ENCODE measurements at regions not wholly inside any gene's neighbourhood (a gene's known extent, or its start where the extent isn't known, plus 50 kb on each side); places are given as distances from the start of the nearest gene placed in this dataset.
"Not testable (repeated sequence)": the region's sequence is repeated elsewhere in the genome, so short reads cannot be mapped to it uniquely, and the experiment has no call there.

DNA sequence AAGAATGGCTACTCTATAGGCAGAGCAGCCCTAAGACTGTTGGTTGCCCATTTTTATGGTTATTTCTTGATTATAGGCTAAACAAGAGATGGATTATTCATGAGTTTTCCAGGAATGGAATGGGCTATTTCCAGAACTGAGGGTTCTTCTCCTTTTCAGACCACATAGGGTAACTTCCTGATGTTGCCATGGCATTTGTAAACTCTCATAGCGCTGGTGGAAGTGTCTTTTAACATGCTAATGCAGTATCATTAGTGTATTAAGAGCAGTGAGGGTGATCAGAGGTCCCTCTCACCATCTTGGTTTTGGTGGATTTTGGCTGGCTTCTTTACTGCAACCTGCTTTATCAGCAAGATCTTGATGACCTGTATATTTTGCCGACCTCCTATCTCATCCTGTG lies 904.6 kb upstream of the FBXO33 start:
- H3K27me3 Mint-ChIP-seq = no peaks in the 10 kb centered on the region
- POLR2A ChIA-PET = no interaction called here
- intact Hi-C loops (cut with DNase I, micrococcal nuclease) = no loop called here

DNA sequence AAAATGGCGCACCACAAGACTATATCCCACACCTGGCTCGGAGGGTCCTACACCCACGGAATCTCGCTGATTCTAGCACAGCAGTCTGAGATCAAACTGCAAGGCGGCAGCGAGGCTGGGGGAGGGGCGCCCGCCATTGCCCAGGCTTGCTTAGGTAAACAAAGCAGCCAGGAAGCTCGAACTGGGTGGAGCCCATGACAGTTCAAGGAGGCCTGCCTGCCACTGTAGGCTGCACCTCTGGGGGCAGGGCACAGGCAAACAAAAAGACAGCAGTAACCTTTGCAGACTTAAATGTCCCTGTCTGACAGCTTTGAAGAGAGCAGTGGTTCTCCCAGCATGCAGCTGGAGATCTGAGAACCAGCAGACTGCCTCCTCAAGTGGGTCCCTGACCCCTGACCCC lies 894.3 kb upstream of the FBXO33 start:
- POLR2A ChIA-PET; intact Hi-C loops (cut with DNase I, micrococcal nuclease); ATAC-seq: not testable (repeated sequence)

More for the DNA sequence above, 904.6 kb upstream of the FBXO33 start:
- ATAC-seq (no peak), DNase-seq (no peak)
- Mint-ChIP-seq H3K36me3 (ENCODE audit: low read depth) (no peaks in the 10 kb centered on the region), H3K4me1 (no peaks in the 10 kb centered on the region), H3K9me3 (ENCODE audit: low read depth) (peaks cover 13% of the 10 kb centered on the region), H3K27ac (no peak overlapping the region), H3K4me3 (no peak overlapping the region)
- CTCF ChIA-PET = no interaction called here

DNA sequence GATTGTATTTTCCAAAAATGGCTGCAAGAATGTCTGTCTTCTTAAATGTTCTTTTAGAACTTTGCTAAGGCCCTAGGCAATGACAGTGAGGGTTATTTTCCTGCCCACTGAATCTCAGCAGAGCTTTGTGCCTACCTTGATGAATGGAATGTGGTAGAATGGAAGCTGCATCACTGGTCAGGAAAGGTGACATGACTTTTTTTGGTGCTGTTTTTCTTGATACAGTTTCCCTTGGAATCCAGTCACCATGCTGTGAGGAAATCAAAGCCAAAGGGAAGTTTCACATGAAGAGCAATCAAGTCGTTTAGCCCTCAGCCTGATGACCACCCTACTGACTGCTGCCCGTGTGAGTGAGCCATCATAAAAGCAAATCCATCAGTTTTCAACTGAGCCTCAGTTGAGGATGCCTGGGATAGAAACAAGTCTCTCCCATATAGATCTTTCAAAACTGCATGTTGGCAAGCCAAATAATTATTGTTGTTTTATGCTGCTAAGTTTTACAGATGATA lies 886.0 kb upstream of the FBXO33 start:
- ChIA-PET POLR2A (no interaction called here), CTCF (no interaction called here)
- H3K9me3 Mint-ChIP-seq (ENCODE audit: low read depth) = peaks cover 8% of the 10 kb centered on the region
- intact Hi-C loops (cut with DNase I, micrococcal nuclease) = no loop called here
- no peaks in the 10 kb centered on the region for H3K27me3 Mint-ChIP-seq
- H3K4me1 Mint-ChIP-seq = no peaks in the 10 kb centered on the region
- ATAC-seq (no peak), DNase-seq (no peak)
- no peak overlapping the region for H3K27ac Mint-ChIP-seq
- no peak overlapping the region for H3K4me3 Mint-ChIP-seq
- no peaks in the 10 kb centered on the region for H3K36me3 Mint-ChIP-seq (ENCODE audit: low read depth)

More for the DNA sequence above, 894.3 kb upstream of the FBXO33 start:
- H3K4me1 Mint-ChIP-seq; H3K36me3 Mint-ChIP-seq (ENCODE audit: low read depth); DNase-seq; H3K27ac Mint-ChIP-seq; H3K27me3 Mint-ChIP-seq; H3K4me3 Mint-ChIP-seq; CTCF ChIA-PET; H3K9me3 Mint-ChIP-seq (ENCODE audit: low read depth): not testable (repeated sequence)

DNA sequence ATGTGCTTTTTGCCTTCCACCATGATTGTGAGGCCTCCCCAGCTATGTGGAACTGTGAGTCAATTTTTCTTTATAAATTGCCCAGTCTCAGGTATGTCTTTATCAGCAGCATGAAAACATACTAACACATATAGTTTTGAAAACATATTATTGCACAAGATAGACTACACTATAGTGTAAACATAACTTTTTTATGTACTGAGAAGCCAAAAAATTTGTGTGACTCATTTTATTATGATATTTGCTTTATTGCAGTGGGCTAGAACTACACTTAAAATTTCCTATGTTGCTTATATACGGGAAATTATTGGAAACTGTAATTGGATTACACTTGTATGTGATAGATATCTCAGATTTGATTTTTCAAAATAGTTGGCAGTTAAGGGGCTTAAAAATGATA lies 885.5 kb upstream of the FBXO33 start:
- DNase-seq (no peak), ATAC-seq (no peak)
- Mint-ChIP-seq H3K9me3 (ENCODE audit: low read depth) (peaks cover 10% of the 10 kb centered on the region), H3K4me1 (no peaks in the 10 kb centered on the region), H3K27me3 (no peaks in the 10 kb centered on the region), H3K4me3 (no peak overlapping the region), H3K27ac (no peak overlapping the region), H3K36me3 (ENCODE audit: low read depth) (no peaks in the 10 kb centered on the region)
- CTCF ChIA-PET = no interaction called here
- POLR2A ChIA-PET = no interaction called here
- intact Hi-C loops (cut with DNase I, micrococcal nuclease) = no loop called here

DNA sequence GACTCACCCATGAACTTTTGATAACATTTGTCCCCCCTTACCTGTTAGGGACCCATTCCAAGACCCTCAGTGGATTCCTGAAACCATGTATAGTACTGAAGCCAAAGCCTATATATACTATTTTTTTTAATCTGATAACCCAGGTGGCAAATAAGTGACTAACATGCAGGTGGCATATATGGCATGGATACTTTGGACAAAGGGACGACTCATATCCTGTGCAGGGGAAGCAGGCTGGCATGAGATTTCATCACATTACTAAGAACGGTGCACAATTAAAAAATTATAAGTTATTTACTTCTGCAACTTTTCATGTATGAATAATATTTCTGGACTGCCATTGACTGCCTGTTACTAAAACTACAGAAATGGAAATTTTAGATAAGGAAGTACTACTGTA lies 880.1 kb upstream of the FBXO33 start:
- H3K36me3 Mint-ChIP-seq (ENCODE audit: low read depth) = no peaks in the 10 kb centered on the region
- no peak for DNase-seq
- H3K27ac Mint-ChIP-seq = no peak overlapping the region
- H3K4me1 Mint-ChIP-seq = no peaks in the 10 kb centered on the region
- ChIA-PET CTCF (no interaction called here), POLR2A (no interaction called here)
- no peak for ATAC-seq
- H3K9me3 Mint-ChIP-seq (ENCODE audit: low read depth) = peaks cover 16% of the 10 kb centered on the region
- H3K4me3 Mint-ChIP-seq = no peak overlapping the region
- intact Hi-C loops (cut with DNase I, micrococcal nuclease) = no loop called here
- H3K27me3 Mint-ChIP-seq = no peaks in the 10 kb centered on the region

DNA sequence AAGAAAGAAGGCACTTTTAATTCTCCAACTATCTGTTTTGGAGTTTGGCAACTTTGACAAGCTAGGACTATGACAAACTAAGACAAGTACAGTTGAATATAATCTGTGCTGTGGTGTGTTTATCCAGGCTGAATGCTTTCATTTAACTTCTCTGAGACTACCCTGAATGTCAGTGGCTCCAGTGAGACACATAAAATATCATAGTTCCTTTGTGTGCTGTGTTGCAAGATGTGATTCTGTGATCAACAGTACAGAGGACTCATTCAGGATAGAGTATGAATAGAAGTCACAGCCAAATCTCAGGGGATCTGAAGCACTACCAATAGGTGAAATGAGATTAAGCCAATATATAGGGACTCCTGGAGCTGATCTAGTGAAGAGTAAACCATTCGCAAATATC lies 876.9 kb upstream of the FBXO33 start:
- ATAC-seq = no peak
- peaks cover 19% of the 10 kb centered on the region for H3K9me3 Mint-ChIP-seq (ENCODE audit: low read depth)
- no peaks in the 10 kb centered on the region for H3K36me3 Mint-ChIP-seq (ENCODE audit: low read depth)
- intact Hi-C loops (cut with DNase I, micrococcal nuclease) = no loop called here
- CTCF ChIA-PET = no interaction called here
- DNase-seq = no peak
- H3K27ac Mint-ChIP-seq = no peak overlapping the region
- H3K4me1 Mint-ChIP-seq = no peaks in the 10 kb centered on the region
- H3K27me3 Mint-ChIP-seq = no peaks in the 10 kb centered on the region
- POLR2A ChIA-PET = no interaction called here
- no peak overlapping the region for H3K4me3 Mint-ChIP-seq

DNA sequence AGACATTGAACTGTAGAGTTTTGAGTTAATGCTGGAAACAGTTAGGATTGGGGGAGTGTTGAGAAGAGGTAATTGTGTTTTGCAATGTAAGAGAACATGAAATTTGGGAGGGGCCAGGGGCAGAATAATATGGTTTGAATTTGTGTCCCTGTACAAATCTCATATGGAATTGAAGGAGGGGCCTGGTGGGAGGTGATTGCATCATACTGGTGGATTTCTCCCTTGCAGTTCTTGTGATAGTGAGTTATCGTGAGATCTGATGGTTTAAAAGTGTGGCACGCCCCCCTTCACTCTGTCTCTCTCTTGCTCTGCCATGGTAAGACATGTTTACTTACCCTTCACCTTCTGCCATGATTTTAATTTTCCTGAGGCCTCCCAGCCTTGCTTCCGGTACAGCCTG lies 876.0 kb upstream of the FBXO33 start:
- DNase-seq (no peak), ATAC-seq (no peak)
- H3K27me3 Mint-ChIP-seq = no peaks in the 10 kb centered on the region
- ChIA-PET CTCF (no interaction called here), POLR2A (no interaction called here)
- no peak overlapping the region for H3K27ac Mint-ChIP-seq
- H3K4me3 Mint-ChIP-seq = no peak overlapping the region
- intact Hi-C loops (cut with DNase I, micrococcal nuclease) = no loop called here
- H3K36me3 Mint-ChIP-seq (ENCODE audit: low read depth) = no peaks in the 10 kb centered on the region
- H3K9me3 Mint-ChIP-seq (ENCODE audit: low read depth) = peaks cover 19% of the 10 kb centered on the region
- H3K4me1 Mint-ChIP-seq = no peaks in the 10 kb centered on the region

DNA sequence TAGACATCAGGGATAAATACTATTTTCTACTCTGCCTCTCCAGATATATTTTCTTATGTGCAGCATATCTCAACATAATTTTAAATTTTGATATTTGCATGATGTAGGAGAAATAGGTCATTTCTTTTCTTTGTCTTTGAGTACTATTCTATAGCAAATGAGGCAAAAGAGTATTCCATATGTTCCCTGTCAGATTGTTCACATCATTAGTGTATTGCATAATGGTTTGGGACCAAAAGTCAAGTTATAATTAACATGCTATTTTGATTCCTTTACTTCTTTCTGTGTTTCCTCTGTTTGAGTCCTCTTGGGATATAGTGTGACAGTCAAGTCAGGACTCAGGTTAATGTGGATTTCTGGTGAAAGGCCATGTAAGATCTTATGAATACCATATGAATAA lies 864.6 kb upstream of the FBXO33 start:
- DNase-seq = no peak
- CTCF ChIA-PET = no interaction called here
- Mint-ChIP-seq H3K9me3 (ENCODE audit: low read depth) (peaks cover 11% of the 10 kb centered on the region), H3K27ac (no peak overlapping the region), H3K27me3 (no peaks in the 10 kb centered on the region), H3K36me3 (ENCODE audit: low read depth) (no peaks in the 10 kb centered on the region), H3K4me1 (no peaks in the 10 kb centered on the region), H3K4me3 (no peak overlapping the region)
- no peak for ATAC-seq
- intact Hi-C loops (cut with DNase I, micrococcal nuclease) = no loop called here
- POLR2A ChIA-PET = no interaction called here

DNA sequence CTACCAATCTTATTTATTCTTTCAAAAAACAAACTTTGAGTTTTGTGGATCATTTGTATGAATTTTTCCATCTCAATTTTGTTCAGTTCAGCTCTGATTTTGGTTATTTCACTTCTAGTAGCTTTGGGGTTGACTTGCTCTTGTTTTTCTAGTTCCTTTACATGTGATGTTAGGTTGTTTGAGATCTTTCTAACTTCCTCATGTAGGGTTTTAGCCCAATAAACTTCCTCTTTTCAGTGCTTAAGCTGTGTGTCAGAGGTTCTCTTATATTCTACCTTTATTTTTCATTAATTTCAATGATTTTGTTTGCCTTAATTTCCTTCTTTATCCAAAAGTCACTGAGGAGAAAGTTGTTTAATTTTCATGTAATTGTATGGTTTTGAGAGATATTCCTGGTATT lies 860.4 kb upstream of the FBXO33 start:
- Mint-ChIP-seq H3K9me3 (ENCODE audit: low read depth) (peaks cover 20% of the 10 kb centered on the region), H3K27ac (no peak overlapping the region), H3K4me3 (no peak overlapping the region), H3K36me3 (ENCODE audit: low read depth) (no peaks in the 10 kb centered on the region), H3K27me3 (no peaks in the 10 kb centered on the region), H3K4me1 (no peaks in the 10 kb centered on the region)
- no peak for DNase-seq
- ChIA-PET CTCF (interaction anchor here (1.2 kb wide), 1 partner anchor 12 kb away, joined by 3 read pairs; no protein-coding TSS in a partner anchor), POLR2A (no interaction called here)
- intact Hi-C loops (cut with DNase I, micrococcal nuclease) = no loop called here
- no peak for ATAC-seq

DNA sequence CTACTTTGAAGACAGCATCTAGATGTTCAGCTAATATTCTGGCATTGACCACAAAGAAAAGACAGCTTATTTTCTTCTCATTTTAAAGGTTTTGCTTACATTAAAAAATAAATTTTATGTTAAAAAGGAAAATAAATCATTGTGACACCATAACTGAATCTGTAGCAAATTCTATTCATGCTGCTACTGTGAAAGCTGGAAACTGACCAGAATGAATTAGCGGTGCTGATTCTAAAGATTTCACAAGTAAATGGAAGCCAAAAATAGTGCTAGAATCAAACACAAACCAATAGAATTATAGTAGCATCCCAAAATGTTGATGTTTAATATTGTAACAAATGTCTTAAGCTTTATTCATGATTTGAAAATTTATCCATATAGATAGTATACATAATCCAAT lies 850.0 kb upstream of the FBXO33 start:
- Mint-ChIP-seq H3K27me3 (no peaks in the 10 kb centered on the region), H3K27ac (no peak overlapping the region), H3K4me1 (no peaks in the 10 kb centered on the region), H3K9me3 (ENCODE audit: low read depth) (peaks cover 4% of the 10 kb centered on the region), H3K4me3 (no peak overlapping the region), H3K36me3 (ENCODE audit: low read depth) (no peaks in the 10 kb centered on the region)
- ATAC-seq (no peak), DNase-seq (no peak)
- intact Hi-C loops (cut with DNase I, micrococcal nuclease) = no loop called here
- CTCF ChIA-PET = no interaction called here
- POLR2A ChIA-PET = no interaction called here

DNA sequence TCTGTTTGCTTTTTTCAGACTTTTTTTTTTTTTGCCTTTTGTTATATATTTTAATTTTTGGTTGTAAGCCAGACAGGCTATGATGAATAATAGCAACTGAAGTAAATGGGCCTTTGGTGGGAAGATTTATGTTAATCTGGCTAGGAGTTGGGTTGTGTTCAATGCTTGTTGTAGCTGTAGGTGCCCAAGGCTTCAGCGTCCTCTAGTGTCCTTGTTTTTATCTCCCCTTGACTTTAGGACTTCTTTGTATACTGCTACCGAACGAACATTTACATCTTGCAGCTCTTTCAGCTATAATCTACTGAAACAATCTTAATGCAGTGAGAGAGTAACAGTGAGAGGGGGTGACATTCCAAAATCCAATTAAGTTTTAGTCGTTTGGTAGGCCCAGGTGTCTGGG lies 848.4 kb upstream of the FBXO33 start:
- ChIA-PET CTCF (no interaction called here), POLR2A (no interaction called here)
- H3K27ac Mint-ChIP-seq = no peak overlapping the region
- H3K9me3 Mint-ChIP-seq (ENCODE audit: low read depth) = peaks cover 6% of the 10 kb centered on the region
- H3K36me3 Mint-ChIP-seq (ENCODE audit: low read depth) = no peaks in the 10 kb centered on the region
- no peaks in the 10 kb centered on the region for H3K4me1 Mint-ChIP-seq
- DNase-seq (no peak), ATAC-seq (no peak)
- intact Hi-C loops (cut with DNase I, micrococcal nuclease) = no loop called here
- no peaks in the 10 kb centered on the region for H3K27me3 Mint-ChIP-seq
- H3K4me3 Mint-ChIP-seq = no peak overlapping the region

DNA sequence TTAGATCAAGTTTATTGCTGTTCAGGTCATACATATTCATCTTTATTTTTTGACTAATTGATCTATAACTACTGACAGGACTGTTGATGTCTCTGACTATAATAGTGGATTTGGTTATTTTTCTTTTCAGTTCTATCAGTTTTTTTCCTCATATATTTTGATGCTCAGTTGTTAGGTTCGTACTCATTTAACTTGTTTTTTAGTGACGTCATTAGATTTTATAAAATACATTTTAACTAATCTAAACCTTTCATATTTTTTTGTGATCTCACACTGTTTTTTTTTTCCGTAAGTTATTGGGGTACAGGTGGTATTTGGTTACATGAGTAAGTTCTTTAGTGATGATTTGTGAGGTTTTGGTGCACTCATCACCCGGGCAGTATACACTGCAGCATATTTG lies 841.2 kb upstream of the FBXO33 start:
- DNase-seq (no peak), ATAC-seq (no peak)
- H3K4me3 Mint-ChIP-seq = no peak overlapping the region
- no peaks in the 10 kb centered on the region for H3K27me3 Mint-ChIP-seq
- H3K4me1 Mint-ChIP-seq = no peaks in the 10 kb centered on the region
- ChIA-PET CTCF (no interaction called here), POLR2A (no interaction called here)
- no peaks in the 10 kb centered on the region for H3K36me3 Mint-ChIP-seq (ENCODE audit: low read depth)
- no peak overlapping the region for H3K27ac Mint-ChIP-seq
- intact Hi-C loops (cut with DNase I, micrococcal nuclease) = no loop called here
- peaks cover 3% of the 10 kb centered on the region for H3K9me3 Mint-ChIP-seq (ENCODE audit: low read depth)

DNA sequence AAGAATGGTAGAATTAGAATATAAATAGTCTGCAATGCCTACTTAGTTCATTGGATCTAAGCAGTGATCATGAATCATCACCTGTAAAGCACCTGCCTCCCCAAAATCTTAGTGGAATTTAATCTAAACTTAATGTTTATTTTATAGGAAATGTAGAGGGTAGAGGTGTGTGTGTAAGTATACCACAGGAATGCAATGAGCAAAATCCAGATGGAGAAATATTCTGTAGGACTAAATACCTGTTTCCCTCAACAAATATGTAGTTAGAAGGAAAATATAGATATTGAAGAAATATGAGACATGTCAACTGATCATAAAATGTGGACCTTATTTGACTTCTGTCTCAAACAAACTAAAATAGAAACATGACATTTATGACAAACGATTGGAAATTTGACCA lies 839.2 kb upstream of the FBXO33 start:
- peaks cover 2% of the 10 kb centered on the region for H3K9me3 Mint-ChIP-seq (ENCODE audit: low read depth)
- H3K4me3 Mint-ChIP-seq = no peak overlapping the region
- no peaks in the 10 kb centered on the region for H3K27me3 Mint-ChIP-seq
- intact Hi-C loops (cut with DNase I, micrococcal nuclease) = no loop called here
- no peak overlapping the region for H3K27ac Mint-ChIP-seq
- H3K4me1 Mint-ChIP-seq = no peaks in the 10 kb centered on the region
- ATAC-seq = no peak
- no peak for DNase-seq
- CTCF ChIA-PET = interaction anchor here (1.0 kb wide), 1 partner anchor 13 kb away, joined by 3 read pairs; no protein-coding TSS in a partner anchor
- no peaks in the 10 kb centered on the region for H3K36me3 Mint-ChIP-seq (ENCODE audit: low read depth)
- POLR2A ChIA-PET = no interaction called here
